Keratinocyte (primary cell): ENCODE measurements at regions not wholly inside any gene's neighbourhood (a gene's known extent, or its start where the extent isn't known, plus 50 kb on each side); places are given as distances from the start of the nearest gene placed in this dataset.

Experiments used
- DNase-seq: peaks from one replicate; pipeline ENCODE4 v3.0.0-alpha.2; 2011; ENCODE audit warnings: low read depth, missing footprints, low spot score
- FAIRE-seq: peaks from 2 replicates; lab custom pipeline; 2011; peaks lifted over from hg19 to GRCh38; lab: Jason Lieb, UNC
- H2AFZ ChIP-seq: 2 replicates; pipeline ENCODE4 v1.6.0; 2012; ENCODE audit warnings: low read length, control low read depth, inconsistent platforms; ENCODE audit not compliant: control insufficient read depth
- H3K27ac ChIP-seq: 2 replicates; pipeline ENCODE4 v1.5.1; 2011; ENCODE audit warnings: low read length; ENCODE audit not compliant: control insufficient read depth, insufficient read depth
- H3K27me3 ChIP-seq: 3 replicates; pipeline ENCODE4 v1.6.0; 2011; ENCODE audit warnings: low read length; ENCODE audit not compliant: control insufficient read depth, insufficient read depth; ENCODE audit errors: extremely low read depth
- H3K36me3 ChIP-seq, 2 experiments: 2 replicates in 1 of 2; 3 replicates in 1 of 2; pipeline ENCODE4 v1.5.1; 2011; ENCODE audit warnings: low read length in 2 of 2, mild to moderate bottlenecking in 1 of 2; ENCODE audit not compliant: control insufficient read depth in 2 of 2, insufficient read depth in 2 of 2; ENCODE audit errors: extremely low read depth in 1 of 2
- H3K4me1 ChIP-seq: 3 replicates; pipeline ENCODE4 v1.5.1; 2011; ENCODE audit warnings: low read length; ENCODE audit not compliant: control insufficient read depth, insufficient read depth; ENCODE audit errors: extremely low read depth
- H3K4me2 ChIP-seq: 3 replicates; pipeline ENCODE4 v1.6.0; 2011; ENCODE audit warnings: low read depth, low read length; ENCODE audit not compliant: control insufficient read depth, insufficient read depth; ENCODE audit errors: extremely low read depth
- H3K4me3 ChIP-seq, 3 experiments: fragments of 200-600 bp in 1 of 3; sonication (generic) in 1 of 3; 2 replicates in 2 of 3; 3 replicates in 1 of 3; pipeline ENCODE4 v1.5.1; 2011 to 2016; ENCODE audit warnings: low read length in 3 of 3, mild to moderate bottlenecking in 3 of 3, control low read depth in 2 of 3, inconsistent platforms in 1 of 3, low read depth in 1 of 3, mixed read lengths in 1 of 3, mixed run types in 1 of 3, moderate library complexity in 1 of 3; ENCODE audit not compliant: control insufficient read depth in 2 of 3, insufficient read depth in 2 of 3; ENCODE audit errors: extremely low read depth in 1 of 3
- H3K79me2 ChIP-seq: 2 replicates; pipeline ENCODE4 v1.6.0; 2012; ENCODE audit warnings: low read length; ENCODE audit not compliant: control insufficient read depth, insufficient read depth
- H3K9ac ChIP-seq: 3 replicates; pipeline ENCODE4 v1.6.0; 2011; ENCODE audit warnings: low read length; ENCODE audit not compliant: control insufficient read depth, insufficient read depth; ENCODE audit errors: extremely low read depth
- H3K9me1 ChIP-seq: 3 replicates; pipeline ENCODE4 v1.6.0; 2011; ENCODE audit warnings: low read length; ENCODE audit not compliant: control insufficient read depth, insufficient read depth; ENCODE audit errors: extremely low read depth
- H3K9me3 ChIP-seq: 2 replicates; pipeline ENCODE4 v1.5.1; 2012; ENCODE audit warnings: low read depth, low read length; ENCODE audit not compliant: control insufficient read depth
- H4K20me1 ChIP-seq: 3 replicates; pipeline ENCODE4 v1.6.0; 2011; ENCODE audit warnings: low read length; ENCODE audit not compliant: control insufficient read depth, insufficient read depth; ENCODE audit errors: extremely low read depth
- CTCF ChIP-seq, 3 experiments: IDR thresholded peaks in 1 of 3; conservative IDR thresholded peaks in 1 of 3; optimal IDR thresholded peaks in 1 of 3; 2 replicates in 2 of 3; 3 replicates in 1 of 3; pipeline versions ENCODE3 to v1.5.1; 2011; ENCODE audit warnings: low read length in 3 of 3, mild to moderate bottlenecking in 3 of 3, moderate library complexity in 2 of 3, control low read depth in 1 of 3, inconsistent platforms in 1 of 3; ENCODE audit not compliant: insufficient read depth in 2 of 3; ENCODE audit errors: extremely low read depth in 1 of 3
- EZH2 ChIP-seq: IDR thresholded peaks from one replicate; pipeline ENCODE4 v1.6.1; 2012; ENCODE audit warnings: inconsistent platforms, mild to moderate bottlenecking, low read length, moderate library complexity
- dilution Hi-C: fragments of 300-500 bp; cut with MboI; formaldehyde crosslinking; loops from one replicate; pipeline ENCODE4 v1.7.0; 2020; ENCODE audit warnings: low sequenced_read_pairs; ENCODE audit not compliant: extremely low pct_ligation_motif_present

DNA sequence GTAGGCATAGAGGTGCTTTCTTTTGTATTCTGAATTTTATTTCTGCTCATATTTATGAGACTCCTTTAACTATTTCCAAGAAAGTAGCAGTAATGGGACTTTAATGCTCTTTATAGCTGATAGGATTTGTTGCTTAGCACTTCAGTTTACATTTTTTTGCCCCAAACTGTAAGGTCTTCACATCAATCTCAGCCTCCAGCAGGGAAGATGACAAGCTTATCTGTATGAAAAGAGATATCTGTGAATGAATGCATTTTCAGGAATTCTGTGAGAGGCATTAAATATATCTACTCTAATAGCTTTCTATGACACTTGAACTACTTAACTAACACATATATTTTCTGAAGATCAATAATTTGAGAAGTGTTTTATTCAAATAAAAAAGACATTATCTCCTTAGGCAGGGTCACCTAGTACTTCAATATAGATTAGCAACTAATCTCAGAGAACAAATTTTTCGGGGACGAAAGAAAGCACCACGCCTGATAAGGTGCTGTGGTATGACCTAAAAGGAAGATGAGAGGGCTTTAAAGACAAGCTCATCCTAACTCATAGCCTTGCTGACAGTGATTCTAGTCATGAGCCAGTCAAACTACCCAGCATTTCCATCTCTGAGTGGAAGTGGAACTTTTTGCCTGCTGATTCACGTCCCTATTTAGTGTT lies 766.1 kb upstream of the CNTNAP5 start:
- Histone ChIP-seq H3K4me2 (no peak overlapping the region), H3K36me3 (no peaks in the 10 kb centered on the region), H3K4me1 (no peaks in the 10 kb centered on the region), H4K20me1 (no peaks in the 10 kb centered on the region), H3K9me3 (no peaks in the 10 kb centered on the region), H3K27me3 (no peaks in the 10 kb centered on the region), H3K9ac (no peak overlapping the region), H3K9me1 (no peaks in the 10 kb centered on the region), H3K4me3 (no peak overlapping the region), H2AFZ (no peak overlapping the region), H3K27ac (no peak overlapping the region), H3K79me2 (no peaks in the 10 kb centered on the region)
- TF ChIP-seq CTCF (optimal IDR thresholded peaks at IDR 0.05 in 1 of 3, IDR thresholded peaks at IDR 0.05 in 1 of 3, conservative IDR thresholded peaks at IDR 0.05 in 1 of 3; ENCODE audit: extremely low read depth in 1 of 3, insufficient read depth in 2 of 3, low read length in 3 of 3) (no peak), EZH2 (no peak)
- FAIRE-seq: no peak
- dilution Hi-C loops: no loop called here
- no peak for DNase-seq

DNA sequence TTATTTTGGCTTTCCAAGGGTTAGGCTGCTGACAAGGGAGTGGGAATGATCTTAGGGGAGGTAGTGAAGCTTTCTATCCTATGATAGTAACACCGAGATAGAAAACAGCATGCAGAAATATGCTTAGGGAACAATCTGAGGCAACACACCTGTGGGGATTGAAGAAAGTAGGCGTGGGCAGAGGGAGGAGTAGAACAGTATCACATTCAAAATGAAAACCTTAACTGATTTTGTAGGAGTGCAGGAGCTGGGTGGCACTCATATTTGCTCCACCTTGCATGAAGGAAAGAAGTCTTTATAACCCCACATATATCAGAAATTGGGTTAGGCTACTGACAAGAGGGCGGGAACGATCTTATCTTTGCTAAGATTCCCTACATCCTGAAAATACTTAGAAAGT lies 762.2 kb upstream of the CNTNAP5 start:
- Histone ChIP-seq H3K9me1 (no peaks in the 10 kb centered on the region), H3K4me2 (no peak overlapping the region), H2AFZ (no peak overlapping the region), H3K4me1 (no peaks in the 10 kb centered on the region), H3K27me3 (no peaks in the 10 kb centered on the region), H3K4me3 (no peak overlapping the region), H3K27ac (no peak overlapping the region), H3K36me3 (no peaks in the 10 kb centered on the region), H3K9me3 (no peaks in the 10 kb centered on the region), H4K20me1 (no peaks in the 10 kb centered on the region), H3K9ac (no peak overlapping the region), H3K79me2 (no peaks in the 10 kb centered on the region)
- dilution Hi-C loops: no loop called here
- DNase-seq: no peak
- TF ChIP-seq EZH2: no peak
- TF ChIP-seq CTCF (optimal IDR thresholded peaks at IDR 0.05 in 1 of 3, IDR thresholded peaks at IDR 0.05 in 1 of 3, conservative IDR thresholded peaks at IDR 0.05 in 1 of 3; ENCODE audit: extremely low read depth in 1 of 3, insufficient read depth in 2 of 3, low read length in 3 of 3): no peak
- no peak for FAIRE-seq
